GM19239 (cell line): ENCODE measurements at regions not wholly inside any gene's neighbourhood (a gene's known extent, or its start where the extent isn't known, plus 50 kb on each side); places are given as distances from the start of the nearest gene placed in this dataset.
A peak's percentile ranks its signal among the peaks of the same experiment; 100 is the strongest.

ENCODE experiments used
- DNase-seq: peaks from one replicate; pipeline ENCODE4 v3.0.0; 2011; ENCODE audit warnings: low spot score; ENCODE audit not compliant: insufficient read length
- FAIRE-seq: peaks from 2 replicates; lab custom pipeline; 2011; peaks lifted over from hg19 to GRCh38; lab: Jason Lieb, UNC

- FAIRE-seq (no peak), DNase-seq (no peak)
Observed at GRCh38 chr10:113453351-113453750, 99.5 kb upstream of the HABP2 start.

GRCh38 chr10:113454341-113455061, 98.4 kb upstream of the HABP2 start:
- DNase-seq, result peak; percentile 9
- FAIRE-seq, result no peak

- FAIRE-seq, result no peak
- DNase-seq, result no peak
Observed at GRCh38 chr10:113455947-113456346, 96.9 kb upstream of the HABP2 start.

GRCh38 chr10:113456741-113457140, 96.1 kb upstream of the HABP2 start:
- DNase-seq, result no peak
- FAIRE-seq, result no peak

GRCh38 chr10:113457408-113457807, 95.4 kb upstream of the HABP2 start:
- DNase-seq, result no peak
- FAIRE-seq, result no peak

GRCh38 chr10:113458451-113458850, 94.4 kb upstream of the HABP2 start:
- DNase-seq (no peak), FAIRE-seq (no peak)

- FAIRE-seq (no peak), DNase-seq (no peak)
Observed at GRCh38 chr10:113458944-113459343, 93.9 kb upstream of the HABP2 start.

GRCh38 chr10:113459626-113460280, 93.1 kb upstream of the HABP2 start:
- no peak for FAIRE-seq
- DNase-seq, result no peak

- DNase-seq, result no peak
- no peak for FAIRE-seq
Observed at GRCh38 chr10:113463083-113463482, 89.8 kb upstream of the HABP2 start.

- FAIRE-seq, result no peak
Observed at GRCh38 chr10:113463777-113464176, 89.1 kb upstream of the HABP2 start.

GRCh38 chr10:113469796-113470195, 83.1 kb upstream of the HABP2 start:
- no peak for DNase-seq
- no peak for FAIRE-seq

More at GRCh38 chr10:113463777-113464176, 89.1 kb upstream of the HABP2 start:
- DNase-seq, result no peak

GRCh38 chr10:113470372-113471240, 82.2 kb upstream of the HABP2 start:
- DNase-seq (no peak), FAIRE-seq (no peak)

GRCh38 chr10:113471241-113471996, 81.4 kb upstream of the HABP2 start:
- no peak for FAIRE-seq
- DNase-seq, result no peak

- DNase-seq, result no peak
- no peak for FAIRE-seq
Observed at GRCh38 chr10:113473011-113473410, 79.8 kb upstream of the HABP2 start.

- no peak for FAIRE-seq
- no peak for DNase-seq
Observed at GRCh38 chr10:113473851-113474250, 79.0 kb upstream of the HABP2 start.

GRCh38 chr10:113474752-113475151, 78.1 kb upstream of the HABP2 start:
- DNase-seq, result no peak
- no peak for FAIRE-seq

- no peak for FAIRE-seq
- DNase-seq, result no peak
Observed at GRCh38 chr10:113475381-113475807, 77.5 kb upstream of the HABP2 start.

GRCh38 chr10:113476191-113476590, 76.7 kb upstream of the HABP2 start:
- DNase-seq (no peak), FAIRE-seq (no peak)

- no peak for FAIRE-seq
- no peak for DNase-seq
Observed at GRCh38 chr10:113476673-113477072, 76.2 kb upstream of the HABP2 start.

GRCh38 chr10:113477451-113477850, 75.4 kb upstream of the HABP2 start:
- DNase-seq (no peak), FAIRE-seq (no peak)
